ENCODE measurements at regions not wholly inside any gene's neighbourhood (a gene's known extent, or its start where the extent isn't known, plus 50 kb on each side); places are given as distances from the start of the nearest gene placed in this dataset.

DNA sequence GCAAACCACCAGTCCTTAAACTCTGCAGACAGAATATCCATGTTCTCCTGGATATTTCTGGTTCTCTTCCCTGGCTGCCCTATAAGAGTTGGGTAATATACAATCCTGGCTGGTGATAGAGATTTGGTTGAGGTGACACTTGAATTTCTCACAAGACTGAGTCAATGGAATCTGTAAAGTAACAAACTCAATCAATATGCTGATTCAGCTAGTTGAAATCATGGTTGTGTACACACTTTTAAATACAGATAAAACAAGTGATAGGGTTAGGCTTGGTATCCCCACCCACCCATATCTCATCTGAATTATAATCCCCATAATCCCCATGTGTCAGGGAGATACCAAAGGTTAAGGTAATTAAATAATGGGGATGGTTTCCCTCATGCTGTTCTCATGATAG is 349.2 kb upstream of the MAD2L1 start:
- no peak for DNase-seq

DNA sequence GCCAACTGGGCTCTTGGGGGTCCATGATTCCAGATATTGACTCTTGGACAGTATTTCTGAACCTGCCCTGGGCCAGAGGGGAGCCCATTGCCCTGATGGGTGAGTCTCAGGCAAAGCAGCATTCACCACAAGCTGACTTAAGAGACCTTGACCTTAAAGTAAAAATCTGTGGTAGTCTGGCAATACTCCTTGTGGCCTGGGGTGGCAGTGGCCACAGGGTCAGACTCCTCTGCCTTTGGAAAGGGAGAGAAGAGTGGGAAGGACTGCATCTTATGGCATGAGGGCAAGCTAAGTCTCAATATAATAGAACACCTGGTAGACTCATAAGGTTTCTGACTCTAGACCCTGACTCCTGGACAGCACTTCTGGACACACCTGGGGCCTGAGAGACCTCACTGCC is 340.3 kb upstream of the MAD2L1 start:
- no peak for DNase-seq

DNA sequence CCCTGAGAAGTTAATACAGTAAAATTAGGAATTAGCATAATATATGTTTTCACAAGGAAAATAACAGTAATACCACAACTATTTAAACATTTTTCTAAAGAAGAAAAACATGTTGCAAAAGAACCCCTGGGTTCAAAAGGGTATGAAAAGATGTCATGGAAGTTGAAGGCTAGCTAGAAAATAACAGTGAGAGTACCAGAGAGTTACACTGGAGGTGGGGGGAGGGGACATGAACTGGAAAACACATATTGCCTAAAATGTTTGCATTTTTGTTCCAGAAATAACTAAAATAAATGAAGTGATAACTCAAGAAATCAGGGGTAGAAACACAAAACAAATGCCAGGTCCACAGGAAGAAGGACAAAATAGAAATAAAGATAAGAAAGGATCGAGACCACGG is 336.6 kb upstream of the MAD2L1 start:
- DNase-seq, result no peak

DNA sequence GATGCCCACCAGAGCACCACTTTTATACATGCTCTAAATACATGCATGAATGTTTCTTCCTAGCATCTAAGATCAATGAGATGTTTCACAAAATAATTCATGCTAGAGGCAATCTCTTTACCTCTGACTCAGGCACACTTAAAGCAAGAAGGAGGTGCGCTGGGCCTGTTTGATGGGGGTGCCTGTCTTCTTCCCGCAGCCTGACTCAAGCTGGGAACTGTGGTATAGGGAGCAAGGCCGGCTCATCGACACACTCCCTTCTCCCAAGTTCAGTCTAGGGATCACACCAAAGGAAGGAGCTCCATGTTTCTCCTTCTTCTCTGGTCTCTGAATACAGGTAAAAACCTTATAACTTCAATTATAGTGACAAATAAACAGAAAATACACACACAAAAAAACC is 333.8 kb upstream of the MAD2L1 start:
- DNase-seq, result no peak

DNA sequence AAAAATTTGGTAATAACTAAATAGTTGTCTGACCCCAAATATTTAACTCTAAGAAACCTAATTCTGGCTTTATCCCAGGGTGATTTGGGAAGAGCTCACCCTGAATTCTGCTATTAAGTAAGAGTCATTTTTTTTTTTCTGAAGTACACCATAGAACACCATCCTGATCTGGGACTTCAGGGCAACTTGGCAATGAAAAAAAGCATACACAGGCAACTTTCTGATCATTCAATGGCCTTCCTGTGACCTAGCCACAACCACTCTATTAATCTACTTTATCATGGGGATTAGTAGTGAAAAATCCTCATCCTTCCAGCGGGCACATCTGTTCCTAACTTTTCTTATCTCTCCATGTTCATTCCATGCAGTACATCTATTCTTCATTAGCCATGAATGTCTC is 333.2 kb upstream of the MAD2L1 start:
- no peak for DNase-seq

DNA sequence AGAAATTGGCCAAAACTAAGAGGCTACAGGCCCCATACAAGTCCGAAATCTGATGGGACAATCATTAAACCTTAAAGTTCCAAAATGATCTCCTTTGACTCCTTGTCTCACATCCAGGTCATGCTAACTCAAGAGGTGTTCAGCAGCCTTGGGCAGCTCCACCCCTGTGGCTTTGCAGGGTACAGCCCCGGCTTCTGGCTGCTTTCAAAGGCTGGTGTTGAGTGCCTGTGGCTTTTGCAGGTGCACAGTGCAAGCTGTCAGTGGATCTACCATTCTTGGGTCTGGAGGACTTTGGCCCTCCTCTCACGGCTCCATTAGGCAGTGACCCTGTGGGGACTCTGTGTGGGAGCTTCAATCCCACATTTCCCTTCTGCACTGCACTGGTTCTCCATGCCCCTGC is 329.1 kb upstream of the MAD2L1 start:
- DNase-seq, result no peak

DNA sequence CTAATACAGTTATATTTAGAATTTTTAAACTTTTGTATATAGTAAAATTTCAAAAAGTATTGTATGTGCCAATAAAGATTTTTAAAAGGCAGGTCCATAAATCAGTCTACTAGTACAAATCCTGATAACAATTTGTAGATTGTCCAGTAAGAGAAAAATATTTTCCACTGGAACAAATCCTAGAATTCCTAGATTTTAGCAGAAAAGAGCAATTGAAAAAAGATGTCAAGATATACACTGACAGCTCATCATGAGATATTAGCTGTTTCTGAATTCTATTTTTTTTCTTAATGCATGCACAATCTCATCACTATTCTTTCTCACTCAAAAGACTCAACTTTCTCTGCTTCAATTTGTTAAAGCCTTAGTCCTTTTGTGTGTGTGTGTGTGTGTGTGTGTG is 289.2 kb upstream of the MAD2L1 start:
- no peak for DNase-seq

DNA sequence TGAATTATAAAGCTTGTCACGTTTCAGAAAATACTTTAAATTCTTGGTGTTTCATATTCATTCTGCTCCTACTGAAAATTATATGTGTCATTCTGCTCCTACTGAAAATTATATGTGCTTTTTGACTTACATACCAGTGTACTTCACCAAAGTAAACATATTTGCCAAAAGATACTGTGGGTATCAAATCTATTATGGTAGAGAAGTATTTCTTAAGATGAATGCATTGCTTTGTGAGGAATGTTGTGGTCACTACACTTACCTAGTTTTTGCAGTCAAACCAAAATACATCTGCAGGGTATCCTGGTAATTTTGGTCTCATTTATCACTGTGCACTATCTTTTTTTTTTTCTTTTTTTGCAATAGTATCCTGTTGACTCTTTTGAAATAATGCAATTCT is 287.7 kb upstream of the MAD2L1 start:
- no peak for DNase-seq

DNA sequence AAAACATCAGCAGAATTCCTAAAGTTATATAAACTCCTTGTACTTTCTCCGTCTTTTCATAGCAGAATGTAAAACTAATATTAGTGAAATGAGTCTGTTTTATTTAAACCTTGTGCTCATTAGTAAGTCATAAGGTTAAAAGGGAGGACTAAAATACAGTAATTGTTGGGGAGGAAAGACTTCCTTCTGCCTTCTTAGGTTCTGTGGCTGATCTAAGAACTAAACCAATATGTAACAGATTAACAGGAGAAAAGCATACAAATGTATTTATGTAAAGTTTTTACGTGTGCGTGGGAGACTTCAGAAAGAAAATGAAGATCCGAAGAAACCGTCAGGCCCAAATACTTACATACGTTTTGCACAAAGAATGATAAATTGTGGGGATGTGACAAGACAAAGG is 286.6 kb upstream of the MAD2L1 start:
- DNase-seq, result no peak

DNA sequence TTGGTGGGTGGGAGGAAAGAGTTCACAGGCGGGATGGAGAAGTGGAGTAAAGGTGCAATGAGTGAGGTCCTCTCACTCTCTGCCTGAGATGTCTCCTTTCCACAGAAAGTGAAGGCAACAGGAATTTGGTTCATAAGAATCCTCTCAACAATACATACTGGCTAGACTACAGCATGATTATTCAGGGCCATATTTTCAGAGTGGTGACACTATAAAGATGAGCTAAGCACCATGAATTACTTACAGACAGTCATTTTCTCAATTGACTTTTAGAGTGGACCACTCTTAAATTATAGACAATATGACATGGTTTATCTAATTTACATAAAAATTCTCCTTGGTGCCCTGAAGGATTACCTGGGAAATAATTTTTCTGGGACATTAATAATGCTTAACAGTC is 286.1 kb upstream of the MAD2L1 start:
- no peak for DNase-seq

DNA sequence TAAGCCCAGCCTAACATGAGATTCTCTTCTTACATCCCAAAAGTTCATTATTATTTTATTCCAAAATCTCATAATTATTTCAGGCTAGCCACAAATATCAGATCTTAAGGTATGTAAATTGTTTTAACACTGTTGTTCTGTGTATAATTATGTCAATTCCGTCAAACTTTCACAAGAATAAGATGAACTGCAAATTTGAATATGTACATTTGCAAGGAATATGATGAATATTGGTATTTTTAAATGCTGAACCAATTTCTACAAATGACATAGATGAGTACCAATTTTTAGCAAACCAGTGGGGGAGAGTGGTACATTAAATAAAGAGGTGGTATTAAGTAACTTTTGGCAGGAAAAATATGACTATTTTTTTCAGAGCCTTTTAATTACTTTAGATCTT is 282.3 kb upstream of the MAD2L1 start:
- no peak for DNase-seq

DNA sequence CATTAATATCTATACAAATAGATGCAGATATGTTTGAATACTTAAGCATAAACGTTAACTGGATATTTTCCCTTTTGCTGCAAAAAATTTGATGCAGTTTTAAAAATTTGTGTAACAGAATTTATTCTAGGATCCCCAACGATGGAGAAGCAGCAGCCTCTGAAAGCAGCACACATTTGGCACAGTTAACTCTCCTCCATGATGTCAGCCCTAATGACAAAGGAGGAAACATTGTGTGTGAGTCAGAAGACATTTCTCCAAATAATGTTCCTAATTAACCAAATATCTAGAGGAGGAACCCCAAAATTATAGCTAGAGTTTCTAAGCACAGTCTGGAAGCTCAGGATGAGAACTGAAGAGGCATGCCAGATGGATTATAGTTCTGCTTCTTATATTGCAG is 281.9 kb upstream of the MAD2L1 start:
- no peak for DNase-seq

DNA sequence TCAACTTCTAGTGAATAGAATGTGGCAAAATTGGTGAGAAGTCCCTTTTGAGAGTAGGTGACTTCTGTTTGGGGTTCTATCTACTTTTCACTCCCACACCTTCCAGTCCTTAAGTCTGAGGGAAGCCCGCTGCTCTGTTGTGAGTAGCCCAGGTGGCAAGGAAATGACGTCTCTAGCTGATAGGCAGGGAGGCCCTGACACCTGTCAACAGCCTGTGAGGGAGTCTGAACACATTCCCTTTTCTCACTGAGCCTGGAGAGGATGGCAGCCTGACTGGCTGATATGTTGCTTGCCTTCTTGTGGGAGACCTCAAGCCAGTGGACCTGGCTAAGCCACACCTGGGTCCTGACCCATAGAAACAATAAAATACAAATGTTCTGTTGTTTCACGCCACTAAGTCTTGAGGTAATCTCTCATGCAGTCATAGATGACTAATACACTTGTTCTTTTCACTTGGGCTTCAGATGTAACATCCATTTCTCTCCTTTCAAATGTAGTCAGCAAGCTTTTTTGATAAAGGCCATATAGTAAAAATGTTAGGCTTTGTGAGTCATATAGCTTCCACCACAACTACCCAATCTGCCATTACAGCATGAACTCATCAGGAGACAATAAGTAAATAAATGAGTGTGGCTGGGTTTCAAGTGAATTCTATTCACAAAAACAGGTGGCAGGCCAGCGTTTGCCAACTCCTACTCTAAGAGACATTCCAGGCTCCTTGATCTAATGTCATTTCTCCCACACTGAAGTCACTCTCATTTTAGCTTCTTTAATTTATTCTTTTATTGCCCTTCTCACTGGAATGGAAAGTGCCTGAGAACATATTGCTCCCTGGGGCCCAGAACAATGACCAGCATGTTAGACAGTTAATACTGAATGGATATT is 265.1 kb upstream of the MAD2L1 start:
- no peak for DNase-seq

DNA sequence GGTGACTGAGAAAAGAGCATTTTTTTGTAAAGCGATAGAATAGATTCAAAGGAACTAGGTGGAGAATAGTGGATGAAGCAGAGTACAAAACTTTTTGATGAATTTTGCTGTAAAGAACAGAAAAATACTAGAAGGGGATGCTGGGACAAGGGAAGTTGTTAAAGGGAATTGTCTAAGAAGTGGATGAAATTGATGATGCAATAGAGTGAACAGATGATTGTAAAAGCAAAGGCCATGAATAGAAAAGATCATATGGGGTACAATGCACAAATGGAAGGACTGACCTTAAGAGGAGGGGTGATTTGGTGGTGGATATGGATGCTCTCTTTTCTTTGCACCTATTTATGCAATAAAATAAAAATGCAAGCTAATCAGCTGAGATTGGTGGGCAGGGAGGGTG is 262.7 kb upstream of the MAD2L1 start:
- DNase-seq, result no peak

DNA sequence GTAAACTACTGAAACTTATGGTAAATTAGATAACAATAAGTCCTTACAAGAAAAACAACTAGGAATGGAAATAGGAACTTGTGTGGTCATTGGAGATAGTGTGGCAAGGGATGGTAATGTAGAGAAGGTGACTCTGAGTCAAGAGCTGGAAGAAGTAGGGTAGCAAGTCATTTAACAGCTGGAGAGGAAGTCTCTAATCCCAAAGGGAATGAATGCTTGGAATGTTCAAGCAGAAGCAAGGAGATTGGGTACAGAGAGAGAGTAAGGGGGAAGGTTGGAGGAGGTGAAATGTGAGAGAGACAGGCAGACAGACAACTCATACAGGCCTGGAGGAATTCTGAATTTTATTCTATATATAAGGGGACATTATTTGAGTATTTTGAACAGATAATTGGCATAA is 260.6 kb upstream of the MAD2L1 start:
- no peak for DNase-seq

DNA sequence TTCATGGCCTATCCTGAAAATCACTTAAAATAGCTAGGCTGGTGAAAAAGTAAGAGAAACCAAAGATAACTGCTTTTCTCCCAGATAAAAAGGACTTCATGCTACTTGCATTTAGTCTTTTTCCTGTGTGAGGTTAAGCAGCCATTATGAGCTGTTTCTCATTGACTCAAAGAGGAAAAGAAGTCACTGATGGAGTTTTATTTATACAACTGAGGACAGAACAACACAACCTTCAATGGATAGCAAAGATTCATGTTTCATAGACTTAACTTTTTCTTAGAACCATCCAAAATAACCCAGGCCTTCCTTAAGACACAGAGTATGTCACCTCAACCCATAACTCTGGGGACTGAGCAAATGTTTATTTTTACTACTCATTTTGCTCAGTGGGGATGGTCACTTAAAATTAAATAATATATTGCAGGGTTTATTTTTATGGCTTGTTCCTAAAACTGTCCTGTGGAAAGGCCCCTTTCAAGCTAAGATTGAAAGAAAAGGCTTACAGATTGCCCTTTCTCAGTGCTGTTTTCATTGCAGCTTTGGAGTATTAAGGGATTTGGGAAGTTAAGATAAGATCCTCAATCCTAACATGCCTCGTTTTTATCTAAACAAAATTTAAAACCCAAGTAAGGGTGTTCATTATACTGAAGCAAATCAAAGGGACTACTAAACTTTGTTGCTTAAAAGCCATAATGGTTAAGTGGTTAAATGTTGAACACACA is 252.6 kb upstream of the MAD2L1 start:
- DNase-seq, result no peak

DNA sequence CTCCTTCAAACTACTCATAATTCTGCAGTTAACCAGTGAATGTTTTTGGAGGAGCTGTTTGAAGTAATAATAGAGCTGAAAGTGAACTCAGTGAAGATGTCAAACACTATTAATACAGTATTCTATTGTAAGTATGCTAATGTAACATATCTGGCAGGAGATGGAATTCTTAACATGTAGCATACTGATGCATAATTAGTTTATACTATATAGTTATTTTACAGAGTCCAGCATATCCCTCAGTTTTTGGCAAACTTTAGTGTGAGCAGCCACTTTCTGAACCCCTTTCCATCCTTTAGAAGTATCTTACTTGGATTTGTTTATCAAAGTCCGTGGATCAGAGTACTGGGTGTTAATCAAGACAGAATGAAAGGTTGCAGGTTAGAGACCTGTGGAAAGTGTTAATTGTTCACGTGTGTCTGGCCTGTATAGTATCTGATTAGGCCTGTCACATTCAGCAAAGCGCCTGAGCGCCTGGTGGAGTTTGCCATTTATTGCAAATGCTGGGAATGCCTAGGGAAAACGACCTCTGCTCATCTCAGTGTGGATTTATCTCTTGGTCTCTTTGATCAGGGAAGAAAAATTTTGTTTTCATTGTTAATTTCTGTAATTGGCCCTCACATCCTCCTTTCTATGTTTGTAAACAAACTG is 251.7 kb upstream of the MAD2L1 start:
- DNase-seq, result no peak

DNA sequence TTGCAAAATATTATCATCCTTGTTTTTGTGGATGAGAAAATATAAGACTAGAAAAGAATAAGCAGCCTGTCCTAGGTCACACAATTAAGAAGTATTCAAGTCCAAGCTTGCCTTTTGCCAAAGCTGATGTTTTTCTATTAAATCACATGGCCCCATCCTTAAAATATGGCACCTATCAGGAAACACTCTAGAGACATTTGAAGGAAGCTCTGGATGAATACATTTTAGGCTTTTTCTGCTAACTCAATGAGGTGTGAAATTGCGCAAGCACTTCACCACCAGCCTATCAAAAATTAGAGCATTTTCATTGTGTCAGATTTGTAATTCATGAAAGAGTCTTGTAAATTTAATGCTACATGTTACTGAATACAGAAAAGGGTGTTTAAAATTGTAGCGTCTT is 251.1 kb upstream of the MAD2L1 start:
- DNase-seq, result no peak

DNA sequence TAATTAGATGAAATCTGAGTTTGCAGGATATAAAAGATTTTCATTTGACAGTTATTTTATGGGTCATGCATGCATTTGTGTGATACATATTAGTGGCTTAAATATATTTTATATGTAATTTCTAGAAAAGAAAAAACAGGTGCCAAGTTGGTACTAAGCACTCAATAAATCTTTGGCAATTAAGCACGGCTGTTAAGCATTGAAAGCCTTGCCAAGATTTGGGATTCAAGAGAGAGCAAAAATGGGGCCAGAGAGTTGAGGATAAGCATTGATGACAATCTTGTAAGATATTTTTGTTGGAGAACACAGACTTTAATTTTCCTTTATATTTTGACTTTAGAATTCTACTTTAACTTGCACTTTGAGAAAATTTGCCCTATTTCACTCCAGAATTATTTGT is 249.8 kb upstream of the MAD2L1 start:
- no peak for DNase-seq

DNA sequence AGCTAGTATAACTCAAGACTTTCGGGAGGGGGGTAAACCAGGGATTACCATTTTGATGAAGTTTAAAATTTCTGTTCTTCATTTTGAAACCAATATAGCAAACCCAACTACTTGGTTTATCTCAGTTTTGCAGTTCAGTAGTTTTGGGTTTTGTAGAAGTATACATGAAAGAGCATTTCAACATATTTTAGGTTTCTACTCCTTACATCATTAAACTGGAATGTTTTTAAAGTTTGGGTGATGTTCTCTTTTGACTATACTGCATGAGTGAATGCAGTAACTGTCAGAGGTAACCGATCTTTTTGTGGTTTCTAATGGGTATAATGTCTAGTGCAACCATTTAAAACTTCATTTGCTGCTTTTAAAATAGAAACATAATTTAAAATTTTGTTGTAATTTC is 248.3 kb upstream of the MAD2L1 start:
- DNase-seq, result no peak

DNA sequence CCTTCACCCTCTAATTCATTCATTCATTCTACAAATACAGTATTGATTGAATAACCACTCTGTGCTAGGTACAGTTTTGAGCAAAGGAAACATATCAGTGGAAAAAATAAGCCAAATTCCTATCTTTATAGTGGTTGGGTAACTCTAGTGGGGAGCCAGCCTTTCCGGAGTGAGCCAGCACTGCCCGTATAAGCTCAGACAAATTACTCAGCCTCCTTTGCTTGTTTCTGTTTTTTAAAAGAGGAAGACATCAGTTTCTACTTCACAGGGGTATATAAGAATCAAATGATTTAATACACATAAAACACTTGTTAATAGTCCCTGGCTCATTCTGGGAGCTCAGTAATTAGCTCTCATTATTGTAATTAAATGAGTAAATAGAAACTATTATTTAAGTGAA is 238.2 kb upstream of the MAD2L1 start:
- DNase-seq, result no peak

DNA sequence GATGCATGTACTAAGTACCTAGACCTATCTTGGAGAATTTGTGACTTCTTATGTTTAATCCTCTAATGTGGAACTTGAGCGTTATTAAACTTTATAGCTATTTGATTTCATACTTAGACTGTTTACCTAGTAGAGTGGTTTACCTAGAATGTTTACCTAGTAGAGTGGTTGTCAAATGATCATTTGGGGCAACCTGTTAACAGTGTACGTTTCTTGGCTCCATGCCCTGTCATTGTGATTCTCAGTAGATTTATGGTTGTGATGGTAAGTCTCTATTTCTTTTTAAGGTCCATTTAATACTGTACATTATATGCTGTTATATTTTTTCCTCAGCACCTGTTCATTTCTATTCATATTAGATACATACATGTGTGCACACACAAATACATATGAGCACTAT is 233.0 kb upstream of the MAD2L1 start:
- DNase-seq, result no peak

DNA sequence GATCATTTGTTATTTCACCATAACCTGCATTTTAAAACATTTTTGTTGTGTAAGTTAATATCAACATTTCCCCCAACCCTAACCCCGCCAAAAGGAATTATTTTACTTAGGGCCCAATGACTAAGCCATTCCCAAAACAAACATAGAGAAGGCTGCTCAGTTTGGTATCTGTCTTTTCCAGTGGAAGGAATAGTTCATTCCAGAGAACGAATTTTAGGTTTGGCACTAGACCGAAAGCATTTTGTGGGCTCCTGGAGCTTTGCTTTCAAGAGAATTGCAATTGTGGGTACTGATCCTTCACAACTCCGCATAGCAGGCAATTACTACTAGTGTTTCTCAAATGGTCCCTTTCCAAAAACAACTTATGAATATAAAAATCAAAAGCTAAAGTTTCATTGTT is 226.7 kb upstream of the MAD2L1 start:
- no peak for DNase-seq

DNA sequence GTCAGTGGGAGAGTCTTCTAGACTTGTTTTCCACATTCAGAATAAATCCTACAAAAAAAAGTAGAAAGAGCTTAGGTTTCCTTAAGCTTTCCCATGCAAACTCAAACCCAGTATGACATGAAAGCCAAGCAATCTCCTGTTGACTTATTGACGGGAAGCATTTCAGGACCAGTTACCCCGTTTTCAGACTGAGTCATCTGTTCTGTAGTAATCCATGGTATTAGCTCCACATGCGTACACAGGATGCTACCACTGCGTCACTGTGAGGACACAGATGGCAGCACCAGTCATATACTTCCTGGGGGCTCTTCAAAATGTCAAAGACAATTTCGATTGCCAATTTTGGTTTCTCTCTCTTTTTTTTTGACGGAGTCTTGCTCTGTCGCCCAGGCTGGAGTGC is 224.9 kb upstream of the MAD2L1 start:
- DNase-seq, result no peak

Data from DMS79 treated with DMSO at 0.1 percent for 48 hours (cell line).